Kidney glomerular epithelial cell (primary cell): ENCODE measurements at regions not wholly inside any gene's neighbourhood (a gene's known extent, or its start where the extent isn't known, plus 50 kb on each side); places are given as distances from the start of the nearest gene placed in this dataset.
"Not testable (repeated sequence)": the region's sequence is repeated elsewhere in the genome, so short reads cannot be mapped to it uniquely, and the experiment has no call there.

Source experiments
- DNase-seq: peaks from one replicate; lab custom pipeline; 2025; lab: John Stamatoyannopoulos, UW

- no peak for DNase-seq
Measured at GRCh38 chr21:16420031-16420724, 690.4 kb downstream of the USP25 start.

DNA sequence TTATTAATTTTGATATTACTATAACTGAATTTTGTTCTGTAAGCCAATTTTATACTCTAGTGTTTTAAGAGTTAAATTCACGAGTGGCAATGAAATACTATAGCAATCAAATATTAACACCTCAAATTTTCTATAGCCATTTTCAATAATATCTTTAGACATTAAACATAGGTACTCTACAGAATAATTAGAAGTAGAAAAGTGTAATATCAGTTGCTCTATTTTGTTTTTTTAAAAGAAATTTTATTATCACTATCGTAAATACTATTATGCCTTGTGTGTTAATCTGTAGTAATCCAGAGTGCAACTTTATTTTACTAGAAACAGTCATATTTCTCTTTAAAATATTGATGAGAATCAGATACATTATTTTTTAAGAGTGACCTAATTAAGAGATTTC is 691.2 kb downstream of the USP25 start:
- no peak for DNase-seq

- DNase-seq, result no peak
Measured at GRCh38 chr21:16421965-16422364, 692.2 kb downstream of the USP25 start.

- DNase-seq, result no peak
Measured at GRCh38 chr21:16422702-16423101, 692.9 kb downstream of the USP25 start.

- DNase-seq, result no peak
Measured at GRCh38 chr21:16423921-16424320, 694.1 kb downstream of the USP25 start.

DNA sequence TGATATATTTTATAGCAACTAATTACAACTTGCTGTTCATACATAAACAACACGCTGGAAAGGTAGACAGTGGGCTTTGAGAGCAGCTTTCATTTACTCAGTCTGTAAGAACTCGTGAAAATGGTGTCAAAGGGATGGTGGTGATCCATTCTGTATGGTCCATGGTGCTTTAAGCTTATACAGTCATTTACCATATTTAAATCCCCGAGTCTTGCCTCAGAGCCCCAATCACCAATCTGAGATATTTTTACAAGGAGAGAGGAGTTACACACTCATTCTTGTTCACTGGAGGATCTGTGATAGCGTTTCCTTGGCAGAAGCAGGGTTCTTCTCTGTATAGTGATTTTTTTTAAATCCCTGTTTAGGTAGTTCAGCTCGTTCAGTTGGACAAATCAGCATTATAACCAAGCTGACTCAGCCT is 694.6 kb downstream of the USP25 start:
- DNase-seq, result no peak

- DNase-seq, result no peak
Measured at GRCh38 chr21:16425376-16425775, 695.6 kb downstream of the USP25 start.

GRCh38 chr21:16426936-16427335 is 697.2 kb downstream of the USP25 start:
- DNase-seq, result no peak

- no peak for DNase-seq
Measured at GRCh38 chr21:16427587-16428087, 697.9 kb downstream of the USP25 start.

DNA sequence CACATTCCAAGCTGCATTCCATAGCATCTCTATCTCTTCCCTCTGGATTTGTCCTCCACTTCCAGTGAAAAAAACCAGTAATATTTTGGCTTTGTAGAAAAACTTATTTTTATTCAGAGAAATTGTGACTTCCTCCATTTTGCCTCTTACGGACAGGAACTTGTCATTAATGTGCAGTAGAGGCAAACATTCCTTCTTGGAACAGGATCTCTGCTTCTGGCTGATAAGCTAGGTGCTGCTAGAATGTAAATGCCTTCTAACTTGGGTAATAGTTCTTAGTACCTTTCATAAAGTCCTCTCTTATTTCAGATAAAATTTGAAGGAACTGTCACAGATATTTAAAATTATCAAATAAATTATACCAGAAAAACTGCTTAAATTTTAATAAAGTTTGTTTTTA is 707.8 kb downstream of the USP25 start:
- DNase-seq, result no peak

DNA sequence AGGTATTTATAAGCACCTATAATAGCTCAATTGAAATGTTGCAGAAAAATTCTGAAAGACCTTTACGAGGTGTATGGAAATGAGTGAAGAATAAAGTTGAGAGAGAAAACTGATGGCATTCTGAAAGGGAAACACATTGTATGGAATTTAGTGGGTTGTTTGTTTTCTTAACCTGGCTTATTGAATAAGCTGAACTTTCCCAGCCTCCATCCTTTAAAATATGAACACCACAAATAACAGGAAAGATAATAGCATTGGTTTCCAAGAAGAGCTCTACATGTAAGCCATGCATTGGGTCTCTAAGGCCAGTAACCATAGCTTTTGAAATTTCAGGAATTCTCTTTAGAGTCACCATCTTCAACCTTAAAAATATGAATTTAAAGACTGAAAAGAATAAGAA is 709.0 kb downstream of the USP25 start:
- DNase-seq, result no peak

DNA sequence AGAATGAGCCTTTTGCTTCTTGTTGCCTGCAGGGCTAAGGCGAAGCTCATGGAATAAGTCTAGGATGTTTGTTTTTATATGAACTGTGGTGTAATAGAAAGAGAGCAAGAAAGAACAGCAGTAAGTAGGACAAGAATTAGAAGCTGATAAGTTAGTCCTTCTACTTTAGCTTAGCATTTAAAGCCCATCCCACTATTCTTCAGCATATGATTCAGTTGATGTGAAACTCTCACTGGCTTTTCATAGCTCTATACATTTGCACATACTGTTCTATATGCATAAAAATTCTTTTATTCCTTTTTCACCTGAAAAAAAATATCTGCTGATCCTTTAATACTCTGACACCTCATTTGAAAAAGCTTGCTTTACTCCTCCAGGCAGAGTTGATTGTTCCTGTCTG is 712.0 kb downstream of the USP25 start:
- DNase-seq, result no peak

GRCh38 chr21:16454399-16454798 is 724.6 kb downstream of the USP25 start:
- DNase-seq, result no peak

DNA sequence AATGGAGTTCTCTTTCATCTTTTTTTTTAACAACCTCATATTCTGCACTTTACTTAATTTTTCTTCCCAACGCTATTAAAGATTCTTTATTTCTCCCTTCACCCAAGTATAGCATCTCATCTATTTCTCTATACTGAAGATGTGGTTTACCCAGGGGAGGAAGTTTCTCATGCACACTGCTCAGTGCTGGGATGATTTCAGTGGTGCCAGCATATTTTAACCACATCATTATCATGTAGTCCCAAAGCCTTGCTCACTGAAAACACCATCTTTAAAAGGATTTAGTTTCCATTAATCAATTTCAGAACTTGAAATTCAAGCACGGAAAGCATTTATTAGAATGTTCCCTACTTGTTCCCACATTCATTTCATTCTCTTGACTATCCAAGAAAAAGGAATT is 725.7 kb downstream of the USP25 start:
- no peak for DNase-seq

DNA sequence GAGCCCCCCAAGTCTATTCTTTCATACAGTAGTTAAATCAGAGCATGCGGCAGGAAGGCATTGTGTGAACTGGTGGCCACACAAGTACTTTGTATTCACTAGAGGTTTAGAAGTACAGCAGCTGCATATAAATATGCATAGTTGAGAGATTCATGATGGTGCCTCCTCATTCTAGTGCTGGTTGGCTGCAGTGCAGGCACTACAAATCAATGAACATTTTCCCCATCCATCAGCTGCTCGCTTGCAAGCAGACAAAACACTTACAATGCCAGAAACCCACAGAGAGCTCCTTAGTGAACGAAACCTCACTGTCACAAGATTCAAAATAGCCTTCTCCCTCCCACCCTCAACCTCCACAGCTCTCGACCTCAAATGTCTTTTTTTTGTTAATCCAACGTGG is 726.2 kb downstream of the USP25 start:
- DNase-seq, result no peak

DNA sequence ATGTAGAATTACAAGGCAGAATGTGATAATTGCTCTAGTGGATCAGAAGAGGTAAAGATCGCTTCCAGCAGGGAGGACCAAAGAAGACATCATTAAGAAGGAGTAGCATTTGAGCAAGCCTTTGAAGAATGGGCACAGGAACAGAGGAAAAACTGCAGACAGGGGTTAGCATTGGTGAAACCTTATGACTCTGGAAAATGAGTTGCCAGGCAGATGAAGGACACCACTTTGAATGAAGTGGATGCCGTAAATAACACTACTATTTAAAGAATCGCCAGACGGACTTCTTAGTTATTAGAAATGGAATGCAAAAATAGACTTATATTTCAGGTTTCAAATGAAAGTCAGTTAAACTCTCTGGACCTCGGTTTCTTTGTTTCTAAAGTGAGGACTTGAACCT is 727.7 kb downstream of the USP25 start:
- no peak for DNase-seq

DNA sequence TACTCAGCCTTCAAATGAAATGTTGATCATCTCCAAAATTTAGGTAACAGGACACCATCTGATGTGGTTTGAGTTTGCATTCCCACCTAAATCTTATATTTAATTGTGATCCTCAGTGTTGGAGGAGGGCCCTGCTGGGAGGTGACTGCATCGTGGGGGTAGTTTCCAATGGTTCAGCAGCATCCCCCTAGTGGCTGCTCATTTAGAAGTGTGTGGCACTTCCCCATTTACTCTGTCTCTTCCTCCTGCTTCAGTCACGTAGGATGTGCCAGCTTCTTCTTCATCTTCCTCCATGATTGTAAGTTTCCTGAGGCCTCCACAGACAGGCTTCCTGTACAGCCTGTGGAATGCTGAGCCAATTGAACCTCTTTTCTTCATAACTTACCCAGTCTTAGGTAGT is 731.2 kb downstream of the USP25 start:
- DNase-seq, result no peak

DNA sequence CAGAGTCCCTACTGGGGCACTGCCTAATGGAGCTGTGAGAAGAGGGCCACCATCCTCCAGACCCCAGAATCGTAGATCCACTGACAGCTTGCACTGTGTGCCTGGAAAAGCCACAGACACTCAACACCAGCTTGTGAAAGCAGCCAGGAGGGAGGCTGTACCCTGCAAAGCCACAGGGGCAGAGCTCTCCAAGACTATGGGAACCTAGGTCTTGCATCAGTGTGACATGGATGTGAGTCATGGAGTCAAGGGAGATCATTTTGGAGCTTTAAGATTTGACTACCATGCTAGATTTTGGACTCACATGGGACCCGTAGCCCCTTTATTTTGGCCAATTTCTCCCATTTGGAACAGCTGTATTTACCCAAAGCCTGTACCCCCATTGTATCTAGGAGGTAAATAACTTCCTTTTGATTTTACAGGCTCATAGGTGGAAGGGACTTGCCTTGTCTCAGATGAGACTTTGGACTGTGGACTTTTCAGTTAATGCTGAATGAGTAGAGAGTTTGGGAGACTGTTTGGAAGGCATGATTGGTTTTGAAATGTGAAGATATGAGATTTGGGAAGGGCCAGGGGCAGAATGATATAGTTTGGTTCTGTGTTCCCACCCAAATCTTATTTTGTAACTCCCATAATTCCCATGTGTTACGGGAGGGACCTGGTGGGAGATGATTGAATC is 734.6 kb downstream of the USP25 start:
- not testable (repeated sequence) for DNase-seq

DNA sequence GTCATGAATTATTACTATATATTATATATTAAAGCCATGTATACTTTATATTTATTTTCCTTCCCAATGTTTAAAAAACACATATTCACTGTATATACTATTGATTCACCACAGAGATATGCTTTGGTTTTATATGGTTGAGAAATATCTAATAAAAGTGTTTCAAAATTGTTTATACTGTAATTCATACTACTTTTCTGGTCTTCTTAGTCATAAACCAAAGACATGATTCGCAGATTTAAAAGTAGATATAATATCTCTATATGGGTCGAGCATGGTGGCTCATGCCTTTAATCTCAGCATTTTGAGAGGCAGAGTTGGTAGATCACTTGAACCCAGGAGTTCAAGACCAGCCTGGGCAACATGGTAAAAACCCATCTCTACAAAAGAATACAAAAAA is 738.4 kb downstream of the USP25 start:
- no peak for DNase-seq

GRCh38 chr21:16473988-16474387 is 744.2 kb downstream of the USP25 start:
- no peak for DNase-seq

DNA sequence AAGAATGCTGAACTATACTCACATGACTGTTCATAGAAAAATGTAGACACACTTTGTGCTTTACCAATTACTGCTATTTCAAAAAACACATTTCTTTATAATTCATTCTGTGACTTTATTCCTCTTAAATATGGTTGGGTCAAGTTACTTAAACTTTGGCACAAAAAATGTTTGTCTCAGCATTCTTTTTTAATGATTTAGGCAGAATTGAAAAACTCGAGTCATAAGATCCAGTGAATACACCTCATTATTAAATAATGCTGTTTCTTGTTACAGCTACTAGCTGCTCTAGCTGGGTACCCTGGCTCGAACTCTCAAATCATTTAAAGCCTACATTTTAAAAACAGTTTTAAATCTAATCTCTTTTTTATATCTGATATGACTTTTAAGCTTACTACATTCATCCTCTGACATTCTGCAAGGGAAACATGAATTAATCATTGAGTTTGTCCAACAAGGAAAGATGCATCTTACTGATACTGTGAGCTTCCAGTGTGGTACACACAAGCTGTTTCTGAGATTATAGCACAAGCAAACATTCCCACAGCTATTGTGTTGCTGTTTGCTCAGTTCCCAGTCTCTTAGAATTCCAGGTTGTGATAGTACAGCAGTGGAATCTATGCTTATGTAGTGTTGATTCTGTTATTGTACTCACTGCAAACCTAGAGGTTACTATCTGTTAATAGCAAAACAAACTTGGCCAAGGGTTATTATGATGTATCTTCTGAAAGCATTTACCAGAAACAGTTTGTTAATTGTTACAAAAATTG is 746.5 kb downstream of the USP25 start:
- no peak for DNase-seq

DNA sequence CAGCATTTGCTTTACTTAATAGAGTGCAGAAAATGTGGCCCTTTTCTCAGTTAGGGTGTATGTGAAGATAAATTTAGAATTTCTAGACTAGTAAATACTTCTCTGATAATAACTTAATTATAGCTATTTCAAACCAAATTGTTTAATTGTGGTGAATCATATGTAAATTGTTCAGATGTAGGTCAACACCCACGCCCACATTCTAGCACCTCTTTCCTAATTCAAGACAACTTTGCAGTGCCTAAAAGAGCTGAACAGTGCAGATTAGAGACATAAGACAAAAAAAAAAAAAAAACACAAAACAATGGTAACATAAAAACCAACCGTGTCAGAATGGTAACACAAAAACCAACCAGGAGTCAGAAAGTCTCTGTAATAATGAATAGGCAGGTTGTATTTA is 758.3 kb downstream of the USP25 start:
- DNase-seq, result no peak

GRCh38 chr21:16492356-16492755 is 762.6 kb downstream of the USP25 start:
- no peak for DNase-seq
